ENCODE measurements at regions not wholly inside any gene's neighbourhood (a gene's known extent, or its start where the extent isn't known, plus 50 kb on each side); places are given as distances from the start of the nearest gene placed in this dataset.

DNA sequence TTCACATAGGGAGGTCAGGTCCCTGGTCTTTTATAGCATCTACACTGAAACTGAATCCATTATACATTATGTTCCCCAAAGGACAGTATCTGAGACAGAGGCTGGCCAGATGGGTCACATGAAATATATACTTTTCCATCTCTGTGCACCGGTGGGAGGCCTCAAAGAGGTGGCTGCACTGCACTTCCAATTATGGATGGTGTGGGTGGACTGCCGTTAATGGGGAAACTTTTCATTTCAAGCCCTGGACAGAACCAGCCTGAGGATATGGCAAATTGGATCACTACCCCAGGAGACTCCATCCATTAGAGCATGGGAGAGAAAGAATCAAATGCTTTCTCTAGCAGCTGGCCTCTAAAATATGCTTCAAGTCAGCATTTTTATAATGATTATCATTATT is 280.5 kb upstream of the OPRM1 start:
- TF ChIP-seq CTCF (IDR thresholded peaks at IDR 0.05; ENCODE audit: control insufficient read depth, insufficient read depth, low read depth, low read length, missing control alignments) = no peak
- no peak for DNase-seq (ENCODE audit: low read depth)
- H3K4me3 ChIP-seq (ENCODE audit: control insufficient read depth, low read depth, low read length) = no peak overlapping the region

DNA sequence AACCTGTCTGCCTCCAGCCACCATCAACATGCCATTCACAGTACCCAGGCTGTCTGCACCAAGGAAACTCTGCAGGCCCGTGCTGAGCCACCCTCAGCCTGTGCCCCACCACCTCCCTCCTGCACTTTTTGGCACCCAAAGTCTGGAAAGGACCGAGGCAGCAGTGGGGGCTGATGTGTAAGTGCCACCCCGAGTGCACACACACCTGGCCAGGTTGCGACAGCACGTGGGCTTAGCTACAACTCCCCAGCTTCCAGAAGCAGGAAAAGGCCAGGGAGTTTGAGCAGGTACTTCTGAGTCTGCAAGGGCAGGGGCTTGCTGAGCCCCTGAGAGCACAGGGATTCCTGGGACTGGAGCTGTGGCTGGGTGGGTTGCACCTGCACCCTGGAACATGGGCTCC is 303.3 kb upstream of the OPRM1 start:
- no peak for DNase-seq (ENCODE audit: low read depth)
- no peak for TF ChIP-seq CTCF (IDR thresholded peaks at IDR 0.05; ENCODE audit: control insufficient read depth, insufficient read depth, low read depth, low read length, missing control alignments)
- no peak overlapping the region for H3K4me3 ChIP-seq (ENCODE audit: control insufficient read depth, low read depth, low read length)

DNA sequence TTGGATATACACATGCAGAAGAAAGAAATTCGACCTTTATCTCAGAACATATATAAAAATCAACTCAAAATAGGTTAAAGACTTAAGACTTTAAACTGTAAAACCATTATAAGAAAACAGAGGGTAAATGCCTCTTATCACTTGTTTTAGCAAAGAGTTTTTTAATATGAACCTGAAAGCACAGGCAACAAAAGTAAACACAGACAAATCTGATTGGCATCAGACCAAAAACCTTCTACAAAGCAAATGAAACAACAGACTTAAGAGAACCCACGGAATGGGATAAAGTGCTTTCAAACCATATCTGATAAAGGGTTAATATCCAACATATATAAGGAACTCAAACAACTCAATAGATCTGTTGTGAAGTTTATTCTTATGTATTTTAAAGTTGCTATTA is 309.9 kb upstream of the OPRM1 start:
- DNase-seq (ENCODE audit: low read depth) = no peak
- no peak for TF ChIP-seq CTCF (IDR thresholded peaks at IDR 0.05; ENCODE audit: control insufficient read depth, insufficient read depth, low read depth, low read length, missing control alignments)
- H3K4me3 ChIP-seq (ENCODE audit: control insufficient read depth, low read depth, low read length) = no peak overlapping the region

GRCh38 chr6:153727885-153728284 is 311.2 kb upstream of the OPRM1 start:
- DNase-seq (ENCODE audit: low read depth) = no peak
- no peak overlapping the region for H3K4me3 ChIP-seq (ENCODE audit: control insufficient read depth, low read depth, low read length)

DNA sequence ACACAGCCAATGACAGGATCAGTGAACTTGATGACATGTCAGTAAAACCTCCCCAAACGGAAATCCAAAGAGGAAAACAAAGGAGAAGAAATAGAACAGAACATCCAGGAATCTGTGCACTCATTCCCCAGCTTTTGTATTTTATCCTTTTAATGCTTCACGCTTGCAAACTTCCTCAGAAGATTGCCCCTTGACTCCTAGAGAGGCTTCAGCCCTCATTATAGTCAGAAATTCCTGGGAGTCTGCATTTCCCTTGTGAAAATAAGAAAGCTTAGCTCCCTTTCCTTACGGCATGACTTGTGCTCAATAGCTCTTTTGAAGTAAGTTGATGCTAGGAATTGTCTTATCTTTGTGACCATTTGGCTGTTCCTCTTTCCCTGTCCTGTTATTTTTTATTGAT is 313.6 kb upstream of the OPRM1 start:
- DNase-seq (ENCODE audit: low read depth) = no peak
- no peak overlapping the region for H3K4me3 ChIP-seq (ENCODE audit: control insufficient read depth, low read depth, low read length)
- TF ChIP-seq CTCF (IDR thresholded peaks at IDR 0.05; ENCODE audit: control insufficient read depth, insufficient read depth, low read depth, low read length, missing control alignments) = no peak

More at GRCh38 chr6:153727885-153728284, 311.2 kb upstream of the OPRM1 start:
- no peak for TF ChIP-seq CTCF (IDR thresholded peaks at IDR 0.05; ENCODE audit: control insufficient read depth, insufficient read depth, low read depth, low read length, missing control alignments)

DNA sequence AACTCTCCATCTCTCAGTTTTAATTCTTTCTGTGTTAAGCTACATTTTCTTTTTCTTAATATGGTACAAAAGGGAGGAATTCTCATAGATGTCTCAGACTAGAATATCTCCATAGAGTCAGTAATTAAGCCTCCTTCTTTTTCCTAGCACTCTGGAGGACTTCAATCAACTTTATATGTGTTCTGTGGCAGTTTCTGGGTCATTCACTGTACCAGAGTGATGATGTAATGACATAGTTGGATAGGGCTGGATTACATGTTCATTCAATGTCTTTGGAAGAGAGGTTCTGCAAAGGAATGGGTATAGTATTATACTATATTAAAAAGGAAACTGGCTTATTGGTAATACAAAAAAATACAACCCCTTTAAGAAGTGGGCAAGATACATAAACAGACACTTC is 318.3 kb upstream of the OPRM1 start:
- H3K4me3 ChIP-seq (ENCODE audit: control insufficient read depth, low read depth, low read length) = no peak overlapping the region
- no peak for DNase-seq (ENCODE audit: low read depth)
- TF ChIP-seq CTCF (IDR thresholded peaks at IDR 0.05; ENCODE audit: control insufficient read depth, insufficient read depth, low read depth, low read length, missing control alignments) = no peak

GRCh38 chr6:153705429-153705828 is 333.6 kb upstream of the OPRM1 start:
- H3K4me3 ChIP-seq (ENCODE audit: control insufficient read depth, low read depth, low read length) = no peak overlapping the region
- TF ChIP-seq CTCF (IDR thresholded peaks at IDR 0.05; ENCODE audit: control insufficient read depth, insufficient read depth, low read depth, low read length, missing control alignments) = no peak
- no peak for DNase-seq (ENCODE audit: low read depth)
